Adrenal gland (tissue), 5 donors: ENCODE measurements at regions not wholly inside any gene's neighbourhood (a gene's known extent, or its start where the extent isn't known, plus 50 kb on each side); places are given as distances from the start of the nearest gene placed in this dataset.
A peak's percentile ranks its signal among the peaks of the same experiment; 100 is the strongest.

ENCODE experiments used
- POLR2A ChIP-seq, 2 donors: fragments of 450-650 bp; IDR thresholded peaks; one replicate each; pipeline ENCODE4 v1.6.1; 2017; ENCODE audit warnings: antibody characterized with exemption in 2 of 2, mild to moderate bottlenecking in 2 of 2, moderate library complexity in 1 of 2
- TF ChIP-seq, protein P1 (sequence below), 6 experiments: fragments of 450-650 bp in 4 of 6; fragments of 200-600 bp in 2 of 6; sonication (generic) in 1 of 6; IDR thresholded peaks; 1 replicate in 5 of 6; 2 replicates in 1 of 6; pipeline versions ENCODE4 v1.5.1 to v1.8.0; 2016 to 2021; ENCODE audit warnings: antibody characterized with exemption in 6 of 6, mild to moderate bottlenecking in 2 of 6, moderate library complexity in 1 of 6
- donor health status: DM: no; HTN: no; CAD: no.

DNA sequence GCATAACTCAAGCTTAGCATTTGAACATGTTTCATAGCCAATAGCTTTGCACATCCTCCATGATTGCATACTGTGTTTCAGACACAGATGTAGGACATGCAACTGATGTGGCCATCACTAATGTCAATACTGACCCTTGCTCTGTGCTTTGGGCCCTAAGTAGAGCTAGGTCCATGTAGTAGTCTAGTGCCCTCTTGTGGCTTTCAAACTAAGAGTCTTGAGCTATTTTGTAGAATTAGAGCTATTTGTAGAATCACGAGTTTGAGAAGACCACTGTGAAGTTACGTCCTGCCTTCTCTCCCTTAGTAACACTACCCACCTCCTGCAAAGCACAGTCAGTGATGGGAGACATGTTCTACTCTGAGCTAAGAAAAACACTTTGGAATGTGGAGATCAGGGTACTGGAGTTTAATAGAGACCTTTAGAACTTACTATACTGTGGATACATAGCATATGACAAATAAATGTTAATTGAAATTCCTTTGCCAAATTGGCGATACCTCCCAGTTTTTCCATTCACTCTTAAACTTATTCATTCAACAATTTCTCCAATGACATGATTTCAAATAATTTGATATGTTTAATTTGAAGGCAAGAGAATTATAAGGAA is 306.5 kb upstream of the TNP1 start:
- TF ChIP-seq, protein P1, sequence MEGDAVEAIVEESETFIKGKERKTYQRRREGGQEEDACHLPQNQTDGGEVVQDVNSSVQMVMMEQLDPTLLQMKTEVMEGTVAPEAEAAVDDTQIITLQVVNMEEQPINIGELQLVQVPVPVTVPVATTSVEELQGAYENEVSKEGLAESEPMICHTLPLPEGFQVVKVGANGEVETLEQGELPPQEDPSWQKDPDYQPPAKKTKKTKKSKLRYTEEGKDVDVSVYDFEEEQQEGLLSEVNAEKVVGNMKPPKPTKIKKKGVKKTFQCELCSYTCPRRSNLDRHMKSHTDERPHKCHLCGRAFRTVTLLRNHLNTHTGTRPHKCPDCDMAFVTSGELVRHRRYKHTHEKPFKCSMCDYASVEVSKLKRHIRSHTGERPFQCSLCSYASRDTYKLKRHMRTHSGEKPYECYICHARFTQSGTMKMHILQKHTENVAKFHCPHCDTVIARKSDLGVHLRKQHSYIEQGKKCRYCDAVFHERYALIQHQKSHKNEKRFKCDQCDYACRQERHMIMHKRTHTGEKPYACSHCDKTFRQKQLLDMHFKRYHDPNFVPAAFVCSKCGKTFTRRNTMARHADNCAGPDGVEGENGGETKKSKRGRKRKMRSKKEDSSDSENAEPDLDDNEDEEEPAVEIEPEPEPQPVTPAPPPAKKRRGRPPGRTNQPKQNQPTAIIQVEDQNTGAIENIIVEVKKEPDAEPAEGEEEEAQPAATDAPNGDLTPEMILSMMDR (IDR thresholded peaks at IDR 0.05): peak; percentile 28 to 65 (median 56)
- no peak for TF ChIP-seq POLR2A (IDR thresholded peaks at IDR 0.05)
